ENCODE measurements at regions not wholly inside any gene's neighbourhood (a gene's known extent, or its start where the extent isn't known, plus 50 kb on each side); places are given as distances from the start of the nearest gene placed in this dataset.

- no peak for TF ChIP-seq GATA3 (IDR thresholded peaks at IDR 0.05; ENCODE audit: low read depth, low read length)
- TF ChIP-seq GATA2 (IDR thresholded peaks at IDR 0.05; ENCODE audit: low read depth, low read length): no peak
Measured at GRCh38 chr7:41069635-41070034, 633.3 kb downstream of the INHBA start.
